H1 (cell line): ENCODE measurements at regions not wholly inside any gene's neighbourhood (a gene's known extent, or its start where the extent isn't known, plus 50 kb on each side); places are given as distances from the start of the nearest gene placed in this dataset.

Source experiments
- CTCF ChIA-PET: fragments of 300-600 bp; sonication (Branson Sonifier 250); formaldehyde crosslinking; loops from one replicate; lab custom pipeline; 2021; ENCODE audit not compliant: partially characterized antibody; lab: Charles Lee
- POLR2A ChIA-PET: fragments of 300-600 bp; sonication (Branson Sonifier 250); formaldehyde crosslinking; loops from one replicate; lab custom pipeline; 2021; ENCODE audit warnings: inconsistent platforms; ENCODE audit not compliant: partially characterized antibody; lab: Charles Lee
- DNase-seq, 2 experiments: peaks; one replicate each; pipeline versions ENCODE4 v3.0.0 to v3.0.0-alpha.2; 2010 to 2022; ENCODE audit warnings: low spot score in 2 of 2, low read depth in 1 of 2, mixed read lengths in 1 of 2
- FAIRE-seq: peaks from 2 replicates; lab custom pipeline; 2011; peaks lifted over from hg19 to GRCh38; lab: Jason Lieb, UNC
- H2AFZ ChIP-seq: 2 replicates; pipeline ENCODE4 v1.8.1; 2012; ENCODE audit warnings: low read length, inconsistent platforms
- H2AK5ac ChIP-seq: 2 replicates; pipeline ENCODE4 v1.6.1; 2013; ENCODE audit warnings: low read depth, low read length
- H2BK120ac ChIP-seq: replicated peaks from 2 replicates; pipeline ENCODE3; 2013; ENCODE audit warnings: low read depth, low read length, inconsistent platforms
- H2BK12ac ChIP-seq: 2 replicates; pipeline ENCODE4 v1.6.1; 2013; ENCODE audit warnings: low read depth, low read length
- H2BK15ac ChIP-seq: 2 replicates; pipeline ENCODE4 v1.6.1; 2013; ENCODE audit warnings: low read length
- H2BK20ac ChIP-seq: 2 replicates; pipeline ENCODE4 v1.6.1; 2013; ENCODE audit warnings: low read length
- H2BK5ac ChIP-seq: 2 replicates; pipeline ENCODE4 v1.6.1; 2013; ENCODE audit warnings: low read depth, low read length
- H3K14ac ChIP-seq: 2 replicates; pipeline ENCODE4 v1.6.1; 2013; ENCODE audit warnings: inconsistent platforms; ENCODE audit not compliant: insufficient read length
- H3K18ac ChIP-seq: 2 replicates; pipeline ENCODE4 v1.6.1; 2013; ENCODE audit warnings: low read length; ENCODE audit errors: extremely low read depth
- H3K23ac ChIP-seq: 2 replicates; pipeline ENCODE4 v1.6.1; 2013; ENCODE audit warnings: inconsistent platforms; ENCODE audit not compliant: insufficient read length
- H3K23me2 ChIP-seq: 2 replicates; pipeline ENCODE4 v1.6.1; 2013; ENCODE audit warnings: low read depth, low read length
- H3K27ac ChIP-seq: 2 replicates; pipeline ENCODE4 v1.6.1; 2011; ENCODE audit warnings: low read depth, low read length, inconsistent platforms
- H3K27me3 ChIP-seq, 4 experiments: replicated peaks in 1 of 4; 1 replicate in 1 of 4; 2 replicates in 3 of 4; pipeline versions ENCODE4 v1.6.1 to v1.8.1; 2011 to 2013; ENCODE audit warnings: low read length in 3 of 4, mild to moderate bottlenecking in 3 of 4, inconsistent platforms in 2 of 4, mixed read lengths in 2 of 4, moderate library complexity in 1 of 4; ENCODE audit not compliant: control insufficient read depth in 3 of 4, insufficient read depth in 3 of 4; ENCODE audit errors: extremely low read depth in 1 of 4
- H3K36me3 ChIP-seq, 4 experiments: 2 replicates each; pipeline versions ENCODE4 v1.6.1 to v1.8.1; 2011 to 2013; ENCODE audit warnings: mild to moderate bottlenecking in 4 of 4, low read length in 3 of 4, moderate library complexity in 2 of 4, control low read depth in 1 of 4, inconsistent platforms in 1 of 4; ENCODE audit not compliant: insufficient read depth in 4 of 4, control insufficient read depth in 2 of 4
- H3K4ac ChIP-seq: replicated peaks from 2 replicates; pipeline ENCODE3; 2013; ENCODE audit warnings: low read length, low read depth, mixed read lengths, inconsistent platforms; ENCODE audit not compliant: insufficient read length
- H3K4me1 ChIP-seq, 4 experiments: replicated peaks in 1 of 4; 1 replicate in 1 of 4; 2 replicates in 3 of 4; pipeline versions ENCODE4 v1.6.1 to v1.8.1; 2011 to 2013; ENCODE audit warnings: low read length in 3 of 4, inconsistent platforms in 2 of 4, mixed read lengths in 1 of 4; ENCODE audit not compliant: insufficient read depth in 4 of 4, control insufficient read depth in 3 of 4
- H3K4me2 ChIP-seq, 2 experiments: 2 replicates each; pipeline versions ENCODE4 v1.6.1 to v1.8.1; 2011 to 2013; ENCODE audit warnings: low read depth in 2 of 2, low read length in 2 of 2, control low read depth in 1 of 2, inconsistent platforms in 1 of 2, mild to moderate bottlenecking in 1 of 2; ENCODE audit not compliant: insufficient read depth in 1 of 2
- H3K4me3 ChIP-seq, 4 experiments: fragments of 200-600, 300-600 bp in 1 of 4; sonication (generic), shearing (Covaris generic), sonication (Bioruptor Twin) in 1 of 4; 2 replicates each; pipeline versions ENCODE4 v1.5.1 to v1.8.1; 2011 to 2016; ENCODE audit warnings: low read length in 4 of 4, low read depth in 3 of 4, control low read depth in 2 of 4, inconsistent platforms in 2 of 4, mild to moderate bottlenecking in 2 of 4, mixed read lengths in 1 of 4, moderate library complexity in 1 of 4; ENCODE audit not compliant: insufficient read depth in 2 of 4; ENCODE audit errors: extremely low read depth in 1 of 4
- H3K56ac ChIP-seq: replicated peaks from 2 replicates; pipeline ENCODE3; 2013; ENCODE audit warnings: low read depth, mild to moderate bottlenecking, mixed read lengths, low read length, inconsistent platforms; ENCODE audit not compliant: insufficient read length
- H3K79me1 ChIP-seq: 2 replicates; pipeline ENCODE4 v1.6.1; 2013; ENCODE audit warnings: low read depth, low read length, control low read depth
- H3K79me2 ChIP-seq, 2 experiments: 2 replicates each; pipeline versions ENCODE4 v1.6.1 to v1.8.1; 2012 to 2013; ENCODE audit warnings: low read length in 2 of 2, mild to moderate bottlenecking in 2 of 2, inconsistent platforms in 1 of 2; ENCODE audit not compliant: insufficient read depth in 2 of 2, control insufficient read depth in 1 of 2
- H3K9ac ChIP-seq, 4 experiments: replicated peaks in 1 of 4; 1 replicate in 1 of 4; 2 replicates in 3 of 4; pipeline versions ENCODE4 v1.6.1 to v1.8.1; 2011 to 2013; ENCODE audit warnings: low read depth in 3 of 4, low read length in 3 of 4, control low read depth in 2 of 4, mild to moderate bottlenecking in 2 of 4, moderate library complexity in 2 of 4, inconsistent platforms in 1 of 4; ENCODE audit errors: extremely low read depth in 1 of 4
- H3K9me3 ChIP-seq, 2 experiments: 2 replicates each; pipeline versions ENCODE4 v1.6.1 to v1.8.1; 2012 to 2013; ENCODE audit warnings: mild to moderate bottlenecking in 2 of 2, moderate library complexity in 2 of 2, control low read depth in 1 of 2, inconsistent platforms in 1 of 2, low read depth in 1 of 2, low read length in 1 of 2, mixed read lengths in 1 of 2; ENCODE audit not compliant: insufficient read depth in 2 of 2
- H4K20me1 ChIP-seq, 2 experiments: replicated peaks in 1 of 2; 2 replicates each; pipeline versions ENCODE3 to v1.8.1; 2011 to 2013; ENCODE audit warnings: inconsistent platforms in 2 of 2, low read length in 2 of 2, mild to moderate bottlenecking in 1 of 2; ENCODE audit not compliant: insufficient read depth in 2 of 2, control insufficient read depth in 1 of 2
- H4K5ac ChIP-seq: 2 replicates; pipeline ENCODE4 v1.6.1; 2013; ENCODE audit warnings: low read length, low read depth, mixed read lengths, inconsistent platforms; ENCODE audit not compliant: insufficient read length
- H4K8ac ChIP-seq: 2 replicates; pipeline ENCODE4 v1.8.0; 2013; ENCODE audit warnings: mild to moderate bottlenecking, moderate library complexity, low read length, inconsistent platforms; ENCODE audit not compliant: insufficient read depth; ENCODE audit errors: extremely low read depth
- H4K91ac ChIP-seq: replicated peaks from 2 replicates; pipeline ENCODE3; 2013; ENCODE audit warnings: low read length, mixed read lengths, inconsistent platforms; ENCODE audit not compliant: insufficient read length
- BACH1 ChIP-seq: IDR thresholded peaks from 2 replicates; pipeline ENCODE4 v1.6.1; 2012; ENCODE audit warnings: low read length, improper control_type of control experiment
- RBBP5 ChIP-seq: IDR thresholded peaks from 2 replicates; pipeline ENCODE4 v1.7.1; 2012; ENCODE audit warnings: low read depth, mild to moderate bottlenecking, inconsistent platforms, low read length, moderate library complexity, borderline replicate concordance
- YY1 ChIP-seq: IDR thresholded peaks from 2 replicates; pipeline ENCODE4 v1.6.1; 2011; ENCODE audit warnings: low read depth, mild to moderate bottlenecking, low read length
- WGBS, 2 experiments: shearing (Covaris generic) in 1 of 2; methylation state at CpG; one replicate each; pipeline versions ENCODE4 v1.1.6 to v1.1.7; 2013 to 2015; ENCODE audit warnings: low lambda C conversion rate in 2 of 2, mixed read lengths in 2 of 2, inconsistent platforms in 1 of 2, low coverage in 1 of 2, missing lambda C conversion rate in 1 of 2; ENCODE audit not compliant: insufficient replicate concordance in 2 of 2, insufficient coverage in 1 of 2, insufficient read length in 1 of 2; ENCODE audit errors: extremely low coverage in 1 of 2, missing lambda C conversion rate in 1 of 2; 5-methylcytosine and 5-hydroxymethylcytosine counted together
- TF ChIP-seq, protein P1 (sequence below): IDR thresholded peaks from 2 replicates; pipeline ENCODE4 v1.6.1; 2012; ENCODE audit warnings: inconsistent platforms

DNA sequence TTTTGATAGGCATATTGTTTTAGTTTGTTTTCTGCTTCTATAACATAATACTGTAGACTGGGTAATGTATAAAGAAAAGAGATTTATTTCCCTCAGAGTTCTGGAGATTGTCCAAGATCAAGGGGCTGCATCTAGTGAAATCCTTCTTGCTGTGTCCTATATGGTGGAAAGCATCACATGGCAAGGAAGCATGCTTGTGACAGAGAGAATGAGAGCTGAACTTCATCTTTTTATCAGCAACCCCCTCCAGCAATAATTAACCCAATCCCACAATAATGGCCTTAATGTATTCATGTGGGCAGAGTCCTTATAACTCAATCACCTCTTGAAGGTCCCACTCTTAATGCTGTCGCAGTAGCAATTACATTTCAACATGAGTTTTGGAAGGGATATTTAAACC lies 141.4 kb downstream of the CENPW start:
- FAIRE-seq (no peak), DNase-seq (no peak)
- Histone ChIP-seq H3K27me3 (no peaks in the 10 kb centered on the region), H3K4ac (no peak overlapping the region), H2BK120ac (no peak overlapping the region), H3K18ac (no peak overlapping the region), H2BK20ac (no peak overlapping the region), H4K91ac (no peak overlapping the region), H3K4me3 (no peak overlapping the region), H3K4me1 (no peaks in the 10 kb centered on the region), H3K79me2 (no peaks in the 10 kb centered on the region), H4K20me1 (no peaks in the 10 kb centered on the region), H2BK15ac (no peak overlapping the region), H4K8ac (no peak overlapping the region), H4K5ac (no peak overlapping the region), H3K9me3 (no peaks in the 10 kb centered on the region), H3K14ac (no peak overlapping the region), H3K4me2 (no peak overlapping the region), H3K23me2 (no peaks in the 10 kb centered on the region), H2BK12ac (no peak overlapping the region), H2BK5ac (no peak overlapping the region), H3K27ac (no peak overlapping the region), H2AK5ac (no peak overlapping the region), H3K23ac (no peak overlapping the region), H3K79me1 (no peaks in the 10 kb centered on the region), H2AFZ (no peak overlapping the region), H3K9ac (no peak overlapping the region), H3K56ac (no peak overlapping the region), H3K36me3 (no peaks in the 10 kb centered on the region)
- ChIA-PET CTCF (interaction anchor here (0.7 kb wide), 1 partner anchor 10 kb away, joined by 3 read pairs; no protein-coding TSS in a partner anchor), POLR2A (no interaction called here)
- WGBS, 2 experiments: 81% methylated on average over 1 of the region's 1 CpG; no CpG with 5 or more reads in 1 of the 2 experiments
- TF ChIP-seq BACH1 (no peak), YY1 (no peak), RBBP5 (no peak)
- TF ChIP-seq, protein P1, sequence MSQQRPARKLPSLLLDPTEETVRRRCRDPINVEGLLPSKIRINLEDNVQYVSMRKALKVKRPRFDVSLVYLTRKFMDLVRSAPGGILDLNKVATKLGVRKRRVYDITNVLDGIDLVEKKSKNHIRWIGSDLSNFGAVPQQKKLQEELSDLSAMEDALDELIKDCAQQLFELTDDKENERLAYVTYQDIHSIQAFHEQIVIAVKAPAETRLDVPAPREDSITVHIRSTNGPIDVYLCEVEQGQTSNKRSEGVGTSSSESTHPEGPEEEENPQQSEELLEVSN: no peak
